ENCODE measurements at regions not wholly inside any gene's neighbourhood (a gene's known extent, or its start where the extent isn't known, plus 50 kb on each side); places are given as distances from the start of the nearest gene placed in this dataset.

DNA sequence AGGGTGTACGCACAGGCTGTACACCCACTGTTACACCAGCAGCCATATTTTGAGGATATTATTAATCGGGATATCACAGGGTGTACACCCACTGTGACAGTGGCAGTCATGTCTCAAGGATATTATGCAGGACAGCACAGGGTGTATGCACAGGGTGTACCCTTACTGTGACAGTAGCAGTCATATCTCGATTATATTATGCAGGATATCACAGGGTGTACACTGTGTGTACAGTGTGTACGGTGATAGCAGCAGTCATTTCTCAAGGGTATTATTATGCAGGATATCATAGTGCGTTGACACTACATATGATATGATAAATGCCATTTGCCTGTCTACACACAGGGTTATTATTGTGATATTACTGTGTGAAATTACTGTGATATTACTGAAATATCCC, 80.5 kb upstream of the SLC25A48 start:
- no peak for TF ChIP-seq SUZ12 (IDR thresholded peaks at IDR 0.05)
- no peak for TF ChIP-seq FOXA1 (IDR thresholded peaks at IDR 0.05)
- TF ChIP-seq SP1 (IDR thresholded peaks at IDR 0.05): no peak
- TF ChIP-seq BHLHE40 (IDR thresholded peaks at IDR 0.05; ENCODE audit: borderline replicate concordance): no peak
- TF ChIP-seq FOXM1 (IDR thresholded peaks at IDR 0.05; ENCODE audit: borderline replicate concordance): no peak
- no peak for TF ChIP-seq PKNOX1 (IDR thresholded peaks at IDR 0.05)
- no peak for TF ChIP-seq NFRKB (IDR thresholded peaks at IDR 0.05)
- no peak for TF ChIP-seq CTBP1 (IDR thresholded peaks at IDR 0.05; ENCODE audit: borderline replicate concordance)
- no peak for TF ChIP-seq TARDBP (IDR thresholded peaks at IDR 0.05)
- TF ChIP-seq ARNT (IDR thresholded peaks at IDR 0.05): no peak

Data from HEK293T (cell line).